PC-3 (cell line): ENCODE measurements at regions not wholly inside any gene's neighbourhood (a gene's known extent, or its start where the extent isn't known, plus 50 kb on each side); places are given as distances from the start of the nearest gene placed in this dataset.

Source experiments
- ATAC-seq: fragments of 200-7000 bp; cut with Tn5 transposase; 2 replicates; pipeline ENCODE4 v1.9.1; 2020; ENCODE audit warnings: mild to moderate bottlenecking, moderate library complexity
- BruUV-seq: library from RNA; stranded (reverse); fragments of 400-500 nt; replicated peaks from 2 replicates; lab custom pipeline; 2021; lab: Mats Ljungman, UMichigan
- CTCF ChIA-PET: fragments of 300-600 bp; sonication (Branson Sonifier 250); formaldehyde crosslinking; loops from one replicate; lab custom pipeline; 2022; ENCODE audit warnings: antibody characterized with exemption; lab: Charles Lee
- POLR2A ChIA-PET: fragments of 300-600 bp; sonication (Branson Sonifier 250); formaldehyde crosslinking; loops from one replicate; lab custom pipeline; 2022; ENCODE audit warnings: antibody characterized with exemption; ENCODE audit not compliant: unreplicated experiment; lab: Charles Lee
- DNase-seq: peaks from one replicate; pipeline ENCODE4 v3.0.0-alpha.2; 2015
- H2AFZ ChIP-seq: fragments of 300-600 bp; sonication (generic); 2 replicates; pipeline ENCODE4 v1.6.0; 2016; ENCODE audit warnings: antibody characterized with exemption, low read length
- H3F3A ChIP-seq: fragments of 300-600 bp; sonication (generic); one replicate; pipeline ENCODE4 v1.6.0; 2017; ENCODE audit warnings: antibody characterized with exemption, low read length, control low read depth, mild to moderate bottlenecking; ENCODE audit not compliant: unreplicated experiment
- H3K27ac ChIP-seq: fragments of 300-600 bp; sonication (generic); 2 replicates; pipeline ENCODE4 v1.5.1; 2016; ENCODE audit warnings: mild to moderate bottlenecking, low read length
- H3K27me3 ChIP-seq: fragments of 300-600 bp; sonication (generic); 2 replicates; pipeline ENCODE4 v1.6.1; 2016; ENCODE audit warnings: low read length, mixed read lengths
- H3K36me3 ChIP-seq: fragments of 300-600 bp; sonication (generic); 2 replicates; pipeline ENCODE4 v1.6.1; 2016; ENCODE audit warnings: low read depth, mixed run types, low read length, mixed read lengths
- H3K4me1 ChIP-seq: fragments of 300-600 bp; sonication (generic); 2 replicates; pipeline ENCODE4 v1.5.1; 2016; ENCODE audit warnings: low read length; ENCODE audit not compliant: insufficient read depth
- H3K4me2 ChIP-seq: fragments of 300-600 bp; sonication (generic); 2 replicates; pipeline ENCODE4 v1.6.0; 2016; ENCODE audit warnings: low read length
- H3K4me3 ChIP-seq: fragments of 300-600 bp; sonication (generic); 2 replicates; pipeline ENCODE4 v1.5.1; 2016; ENCODE audit warnings: mild to moderate bottlenecking, low read length, mixed read lengths
- H3K79me2 ChIP-seq: fragments of 300-600 bp; sonication (generic); 2 replicates; pipeline ENCODE4 v1.6.1; 2017; ENCODE audit warnings: low read length, mixed read lengths
- H3K9ac ChIP-seq: fragments of 300-600 bp; sonication (generic); 2 replicates; pipeline ENCODE4 v1.6.0; 2016; ENCODE audit warnings: mild to moderate bottlenecking, low read length
- H3K9me2 ChIP-seq: fragments of 300-600 bp; sonication (generic); replicated peaks from 2 replicates; pipeline ENCODE4 v1.6.1; 2016; ENCODE audit warnings: mixed run types, low read length, mixed read lengths
- H3K9me3 ChIP-seq: fragments of 300-600 bp; sonication (generic); 2 replicates; pipeline ENCODE4 v1.6.1; 2016; ENCODE audit warnings: low read length, mixed read lengths
- H4K20me1 ChIP-seq: fragments of 300-600 bp; sonication (generic); 2 replicates; pipeline ENCODE4 v1.6.1; 2016; ENCODE audit warnings: low read length, mixed read lengths
- EZH2 ChIP-seq: fragments of 300-600 bp; sonication (generic); IDR thresholded peaks from one replicate; pipeline ENCODE4 v1.6.1; 2017; ENCODE audit warnings: antibody characterized with exemption, mild to moderate bottlenecking, low read length; ENCODE audit not compliant: unreplicated experiment
- EZH2phosphoT487 ChIP-seq: fragments of 300-600 bp; sonication (generic); IDR thresholded peaks from 2 replicates; pipeline ENCODE4 v1.6.1; 2018; ENCODE audit warnings: mild to moderate bottlenecking, antibody characterized with exemption, low read length, borderline replicate concordance
- intact Hi-C: fragments of 100-400 bp; cut with micrococcal nuclease; formaldehyde crosslinking; loops from 2 replicates; pipeline ENCODE4 v1.9.0; 2023
- TF ChIP-seq, protein P1 (sequence below): fragments of 300-600 bp; sonication (generic); conservative IDR thresholded peaks from 2 replicates; pipeline ENCODE4 v1.5.1; 2017; ENCODE audit warnings: antibody characterized with exemption, low read depth, mild to moderate bottlenecking, low read length

DNA sequence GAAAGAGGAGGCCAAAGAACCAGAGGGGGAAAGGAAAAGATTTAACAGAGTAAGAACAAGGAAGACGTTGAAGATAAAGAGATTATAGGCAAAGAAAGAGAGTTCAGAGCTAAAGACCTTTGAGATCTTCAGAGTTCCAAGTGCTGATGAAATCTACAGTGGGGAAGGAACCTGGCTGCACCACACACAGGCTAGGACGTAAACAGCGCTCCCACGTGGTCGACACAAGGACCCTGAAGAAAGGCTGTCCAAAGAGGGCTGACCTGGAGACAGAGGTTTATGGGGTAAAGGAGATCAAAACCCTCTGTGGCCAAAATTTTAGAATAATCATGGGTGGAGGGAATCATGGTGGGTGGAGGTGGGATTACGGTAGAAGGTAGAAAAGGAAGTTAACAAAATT, 121.6 kb downstream of the PMP22 start:
- no peaks in the 10 kb centered on the region for H3K4me1 ChIP-seq
- no peaks in the 10 kb centered on the region for H3K79me2 ChIP-seq
- H3K27me3 ChIP-seq, result peaks cover 69% of the 10 kb centered on the region
- BruUV-seq, result no TSS peak
- no peaks in the 10 kb centered on the region for H3F3A ChIP-seq
- no peak overlapping the region for H3K9ac ChIP-seq
- intact Hi-C loops, result no loop called here
- ChIA-PET POLR2A (no interaction called here), CTCF (no interaction called here)
- DNase-seq (no peak), ATAC-seq (no peak)
- no peak overlapping the region for H3K4me2 ChIP-seq
- H3K27ac ChIP-seq, result no peak overlapping the region
- no peaks in the 10 kb centered on the region for H3K9me2 ChIP-seq
- TF ChIP-seq EZH2phosphoT487 (no peak), EZH2 (no peak)
- TF ChIP-seq, protein P1, sequence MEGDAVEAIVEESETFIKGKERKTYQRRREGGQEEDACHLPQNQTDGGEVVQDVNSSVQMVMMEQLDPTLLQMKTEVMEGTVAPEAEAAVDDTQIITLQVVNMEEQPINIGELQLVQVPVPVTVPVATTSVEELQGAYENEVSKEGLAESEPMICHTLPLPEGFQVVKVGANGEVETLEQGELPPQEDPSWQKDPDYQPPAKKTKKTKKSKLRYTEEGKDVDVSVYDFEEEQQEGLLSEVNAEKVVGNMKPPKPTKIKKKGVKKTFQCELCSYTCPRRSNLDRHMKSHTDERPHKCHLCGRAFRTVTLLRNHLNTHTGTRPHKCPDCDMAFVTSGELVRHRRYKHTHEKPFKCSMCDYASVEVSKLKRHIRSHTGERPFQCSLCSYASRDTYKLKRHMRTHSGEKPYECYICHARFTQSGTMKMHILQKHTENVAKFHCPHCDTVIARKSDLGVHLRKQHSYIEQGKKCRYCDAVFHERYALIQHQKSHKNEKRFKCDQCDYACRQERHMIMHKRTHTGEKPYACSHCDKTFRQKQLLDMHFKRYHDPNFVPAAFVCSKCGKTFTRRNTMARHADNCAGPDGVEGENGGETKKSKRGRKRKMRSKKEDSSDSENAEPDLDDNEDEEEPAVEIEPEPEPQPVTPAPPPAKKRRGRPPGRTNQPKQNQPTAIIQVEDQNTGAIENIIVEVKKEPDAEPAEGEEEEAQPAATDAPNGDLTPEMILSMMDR, result peak; percentile 24
- no peaks in the 10 kb centered on the region for H3K9me3 ChIP-seq
- no peak overlapping the region for H3K4me3 ChIP-seq
- H3K36me3 ChIP-seq, result no peaks in the 10 kb centered on the region
- H4K20me1 ChIP-seq, result no peaks in the 10 kb centered on the region
- no peak overlapping the region for H2AFZ ChIP-seq

DNA sequence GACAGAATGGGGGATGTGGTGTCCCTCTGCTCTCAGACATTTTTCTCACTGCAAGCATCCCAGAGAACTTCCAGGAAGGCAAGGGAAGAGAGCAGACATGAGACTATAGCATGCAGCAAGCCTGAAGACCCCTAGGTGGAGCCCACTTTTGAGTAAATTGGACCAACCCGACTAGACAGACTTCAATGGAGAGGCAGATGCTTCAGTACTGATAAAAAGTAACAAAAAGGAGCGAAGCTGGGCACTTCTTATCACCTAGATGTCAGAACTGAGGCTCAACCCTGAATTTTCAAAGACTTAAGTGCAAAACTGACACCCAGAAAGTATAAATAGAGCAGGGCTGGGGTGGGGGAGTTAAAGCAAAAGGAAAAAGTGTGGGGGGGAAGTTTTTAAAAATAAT, 130.8 kb downstream of the PMP22 start:
- Histone ChIP-seq H3K4me2 (no peak overlapping the region), H3K27me3 (0 out of 2 replicates have a peak, but pooled peaks cover 14% of the 10 kb centered on the region), H3K36me3 (no peaks in the 10 kb centered on the region), H3K9me3 (no peaks in the 10 kb centered on the region), H3K9ac (no peak overlapping the region), H3K4me1 (no peaks in the 10 kb centered on the region), H3F3A (no peaks in the 10 kb centered on the region), H2AFZ (no peak overlapping the region), H3K79me2 (no peaks in the 10 kb centered on the region), H3K9me2 (no peaks in the 10 kb centered on the region), H3K4me3 (no peak overlapping the region), H3K27ac (no peak overlapping the region), H4K20me1 (no peaks in the 10 kb centered on the region)
- ChIA-PET CTCF (no interaction called here), POLR2A (no interaction called here)
- ATAC-seq, result no peak
- BruUV-seq, result no TSS peak
- intact Hi-C loops, result no loop called here
- TF ChIP-seq EZH2, result no peak
- no peak for TF ChIP-seq EZH2phosphoT487
- TF ChIP-seq, protein P1, result no peak
- no peak for DNase-seq

DNA sequence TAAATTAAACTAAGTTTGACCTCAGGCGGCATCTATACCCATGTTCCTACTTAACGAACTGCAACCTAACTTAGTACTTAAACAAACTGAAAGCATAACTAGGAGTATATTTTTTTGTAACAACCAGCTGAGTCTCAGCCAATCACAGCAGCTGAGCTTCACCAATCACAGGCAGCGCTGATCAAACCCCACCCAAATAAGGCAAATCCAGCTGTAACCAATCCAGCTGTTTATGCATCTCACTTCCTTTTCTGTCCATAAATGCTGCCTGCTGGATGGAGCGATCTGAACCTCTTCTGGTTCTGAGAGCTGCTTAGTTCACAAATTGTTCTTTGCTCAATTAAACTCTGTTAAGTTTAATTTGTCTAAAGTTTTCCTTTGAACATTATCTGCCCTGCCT, 131.3 kb downstream of the PMP22 start:
- H3K4me3 ChIP-seq, result no peak overlapping the region
- no peaks in the 10 kb centered on the region for H3K9me3 ChIP-seq
- H3K4me2 ChIP-seq, result no peak overlapping the region
- H2AFZ ChIP-seq, result no peak overlapping the region
- no peak overlapping the region for H3K9ac ChIP-seq
- ATAC-seq (no peak), DNase-seq (no peak)
- BruUV-seq, result no TSS peak
- no peak overlapping the region for H3K27ac ChIP-seq
- no peaks in the 10 kb centered on the region for H3K4me1 ChIP-seq
- H3K9me2 ChIP-seq, result no peaks in the 10 kb centered on the region
- H3K79me2 ChIP-seq, result no peaks in the 10 kb centered on the region
- no peaks in the 10 kb centered on the region for H3K36me3 ChIP-seq
- H3K27me3 ChIP-seq, result 0 out of 2 replicates have a peak, but pooled peaks cover 14% of the 10 kb centered on the region
- no peaks in the 10 kb centered on the region for H3F3A ChIP-seq
- no peaks in the 10 kb centered on the region for H4K20me1 ChIP-seq
- TF ChIP-seq, protein P1, result no peak
- TF ChIP-seq EZH2phosphoT487 (no peak), EZH2 (no peak)
- intact Hi-C loops, result no loop called here
- ChIA-PET POLR2A (no interaction called here), CTCF (no interaction called here)
